Panc1 (cell line): ENCODE measurements at regions not wholly inside any gene's neighbourhood (a gene's known extent, or its start where the extent isn't known, plus 50 kb on each side); places are given as distances from the start of the nearest gene placed in this dataset.

Experiments
- POLR2AphosphoS5 ChIP-seq: IDR thresholded peaks from 2 replicates; pipeline ENCODE4 v1.6.1; 2012; ENCODE audit warnings: mild to moderate bottlenecking, low read depth, low read length, moderate library complexity
- SIN3A ChIP-seq: IDR thresholded peaks from 2 replicates; pipeline ENCODE4 v1.6.1; 2012; ENCODE audit warnings: low read depth, mild to moderate bottlenecking, low read length, moderate library complexity, borderline replicate concordance; ENCODE audit not compliant: insufficient read depth
- TF ChIP-seq, protein P1 (sequence below): fragments of 450-650 bp; IDR thresholded peaks from 2 replicates; pipeline ENCODE4 v1.5.1; 2017; ENCODE audit warnings: mild to moderate bottlenecking

DNA sequence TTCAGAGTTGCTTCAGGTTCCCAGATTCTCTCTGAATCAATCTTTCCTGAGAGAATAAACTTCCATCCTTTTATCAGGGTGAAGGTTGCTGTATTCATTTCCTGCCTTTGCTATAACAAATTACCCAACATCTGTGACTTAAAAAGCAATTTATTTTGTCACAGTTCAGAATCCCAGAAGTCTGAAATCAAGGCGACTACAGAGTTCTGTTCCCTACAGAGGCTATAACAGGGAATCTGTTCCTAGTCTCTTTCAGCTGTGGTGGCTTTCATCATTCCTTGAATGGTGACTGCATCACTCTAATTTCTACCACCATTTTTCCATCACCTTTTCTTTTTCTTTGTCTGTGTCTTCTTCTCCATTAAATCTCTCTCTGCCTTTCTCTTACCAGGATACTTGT is 459.3 kb upstream of the PRR20A start:
- TF ChIP-seq, protein P1, sequence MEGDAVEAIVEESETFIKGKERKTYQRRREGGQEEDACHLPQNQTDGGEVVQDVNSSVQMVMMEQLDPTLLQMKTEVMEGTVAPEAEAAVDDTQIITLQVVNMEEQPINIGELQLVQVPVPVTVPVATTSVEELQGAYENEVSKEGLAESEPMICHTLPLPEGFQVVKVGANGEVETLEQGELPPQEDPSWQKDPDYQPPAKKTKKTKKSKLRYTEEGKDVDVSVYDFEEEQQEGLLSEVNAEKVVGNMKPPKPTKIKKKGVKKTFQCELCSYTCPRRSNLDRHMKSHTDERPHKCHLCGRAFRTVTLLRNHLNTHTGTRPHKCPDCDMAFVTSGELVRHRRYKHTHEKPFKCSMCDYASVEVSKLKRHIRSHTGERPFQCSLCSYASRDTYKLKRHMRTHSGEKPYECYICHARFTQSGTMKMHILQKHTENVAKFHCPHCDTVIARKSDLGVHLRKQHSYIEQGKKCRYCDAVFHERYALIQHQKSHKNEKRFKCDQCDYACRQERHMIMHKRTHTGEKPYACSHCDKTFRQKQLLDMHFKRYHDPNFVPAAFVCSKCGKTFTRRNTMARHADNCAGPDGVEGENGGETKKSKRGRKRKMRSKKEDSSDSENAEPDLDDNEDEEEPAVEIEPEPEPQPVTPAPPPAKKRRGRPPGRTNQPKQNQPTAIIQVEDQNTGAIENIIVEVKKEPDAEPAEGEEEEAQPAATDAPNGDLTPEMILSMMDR, result no peak
- TF ChIP-seq POLR2AphosphoS5 (no peak), SIN3A (no peak)
